ENCODE measurements at regions not wholly inside any gene's neighbourhood (a gene's known extent, or its start where the extent isn't known, plus 50 kb on each side); places are given as distances from the start of the nearest gene placed in this dataset.

- no peak for DNase-seq
Observed at GRCh38 chr2:104332731-104333130, 521.2 kb upstream of the POU3F3 start.

- DNase-seq: no peak
Observed at GRCh38 chr2:104337869-104338268, 516.0 kb upstream of the POU3F3 start.

- DNase-seq: no peak
Observed at GRCh38 chr2:104340162-104340561, 513.8 kb upstream of the POU3F3 start.

- DNase-seq: no peak
Observed at GRCh38 chr2:104340879-104341828, 512.8 kb upstream of the POU3F3 start.

- no peak for DNase-seq
Observed at GRCh38 chr2:104344306-104344705, 509.6 kb upstream of the POU3F3 start.

- DNase-seq: no peak
Observed at GRCh38 chr2:104344985-104345384, 508.9 kb upstream of the POU3F3 start.

GRCh38 chr2:104358122-104358521 lies 495.8 kb upstream of the POU3F3 start:
- no peak for DNase-seq

GRCh38 chr2:104361414-104361813 lies 492.5 kb upstream of the POU3F3 start:
- DNase-seq: no peak

GRCh38 chr2:104368089-104368488 lies 485.8 kb upstream of the POU3F3 start:
- DNase-seq: no peak

- DNase-seq: no peak
Observed at GRCh38 chr2:104371087-104371781, 482.7 kb upstream of the POU3F3 start.

GRCh38 chr2:104375206-104375605 lies 478.7 kb upstream of the POU3F3 start:
- no peak for DNase-seq

- DNase-seq: peak; percentile 66
Observed at GRCh38 chr2:104378853-104379374, 475.0 kb upstream of the POU3F3 start.

- no peak for DNase-seq
Observed at GRCh38 chr2:104384961-104385360, 469.0 kb upstream of the POU3F3 start.

GRCh38 chr2:104385743-104386142 lies 468.2 kb upstream of the POU3F3 start:
- DNase-seq: no peak

- no peak for DNase-seq
Observed at GRCh38 chr2:104388296-104388695, 465.6 kb upstream of the POU3F3 start.

GRCh38 chr2:104402825-104403224 lies 451.1 kb upstream of the POU3F3 start:
- no peak for DNase-seq

- DNase-seq: no peak
Observed at GRCh38 chr2:104404526-104404925, 449.4 kb upstream of the POU3F3 start.

GRCh38 chr2:104405623-104406022 lies 448.3 kb upstream of the POU3F3 start:
- no peak for DNase-seq

- no peak for DNase-seq
Observed at GRCh38 chr2:104406261-104406726, 447.6 kb upstream of the POU3F3 start.

- no peak for DNase-seq
Observed at GRCh38 chr2:104407641-104408040, 446.3 kb upstream of the POU3F3 start.

- no peak for DNase-seq
Observed at GRCh38 chr2:104408266-104408665, 445.6 kb upstream of the POU3F3 start.

- no peak for DNase-seq
Observed at GRCh38 chr2:104410136-104410535, 443.8 kb upstream of the POU3F3 start.

GRCh38 chr2:104412384-104412783 lies 441.5 kb upstream of the POU3F3 start:
- DNase-seq: no peak

- DNase-seq: no peak
Observed at GRCh38 chr2:104413890-104414289, 440.0 kb upstream of the POU3F3 start.

All from activated CD8-positive, alpha-beta memory T cell treated with anti-CD3 and anti-CD28 coated beads for 24 hours (primary cell).